ENCODE measurements at regions not wholly inside any gene's neighbourhood (a gene's known extent, or its start where the extent isn't known, plus 50 kb on each side); places are given as distances from the start of the nearest gene placed in this dataset.

DNA sequence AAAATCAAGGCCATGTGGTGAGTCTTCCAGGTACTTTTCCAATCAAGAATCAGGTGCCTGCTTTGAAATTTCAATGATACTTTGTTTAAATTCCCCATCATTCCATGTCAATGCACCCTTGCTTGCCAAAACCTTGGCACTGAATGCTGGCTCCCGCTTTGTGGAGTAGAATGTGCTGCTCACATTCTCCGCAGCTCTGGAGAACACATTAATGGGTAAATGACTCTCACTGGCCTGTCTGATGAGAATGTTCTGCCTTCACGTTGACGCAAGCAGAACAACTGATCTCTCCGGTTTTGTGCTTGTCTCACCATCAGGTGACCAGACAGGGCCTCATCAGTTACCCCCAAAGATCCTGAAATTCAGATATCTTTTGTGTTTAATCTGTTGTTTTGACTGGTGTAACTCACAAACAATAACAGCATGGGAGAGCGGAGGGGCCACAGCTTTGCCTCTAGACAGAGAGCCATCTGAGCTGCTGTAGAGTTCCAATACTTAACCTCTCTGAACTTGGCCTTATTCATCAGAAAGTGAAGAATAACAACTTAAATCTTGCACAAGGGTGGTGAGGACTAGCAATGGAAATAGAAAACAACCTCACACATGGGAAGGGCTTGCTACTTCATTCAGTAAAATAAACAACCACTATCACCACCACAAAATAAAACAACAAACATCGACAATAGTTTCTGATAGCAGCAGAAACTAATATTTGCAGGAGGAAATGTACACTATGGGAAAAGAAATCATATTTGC, 276.9 kb upstream of the IGFBP3 start:
- Histone ChIP-seq H3K9ac (ENCODE audit: low read depth, low read length, poor library complexity, severe bottlenecking) (no peak overlapping the region), H2AFZ (ENCODE audit: low read length) (no peak overlapping the region), H3K27me3 (ENCODE audit: insufficient read depth, low read length, poor library complexity, severe bottlenecking) (no peaks in the 10 kb centered on the region), H4K20me1 (ENCODE audit: insufficient read depth, low read length, poor library complexity, severe bottlenecking) (no peaks in the 10 kb centered on the region), H3K79me2 (ENCODE audit: insufficient read depth, low read length) (no peaks in the 10 kb centered on the region), H3K4me3 (ENCODE audit: low read length, poor library complexity, severe bottlenecking) (no peak overlapping the region), H3K4me1 (ENCODE audit: insufficient read depth, low read length, poor library complexity, severe bottlenecking) (no peaks in the 10 kb centered on the region), H3K9me2 (replicated peaks; ENCODE audit: low read depth, low read length) (no peaks in the 10 kb centered on the region), H3K4me2 (ENCODE audit: low read depth, low read length, poor library complexity, severe bottlenecking) (no peak overlapping the region), H3F3A (ENCODE audit: low read depth) (no peaks in the 10 kb centered on the region), H3K36me3 (ENCODE audit: insufficient read depth, low read length) (no peaks in the 10 kb centered on the region), H3K9me3 (ENCODE audit: insufficient read depth, low read depth, low read length) (no peaks in the 10 kb centered on the region)
- TF ChIP-seq EZH2phosphoT487 (IDR thresholded peaks at IDR 0.05; ENCODE audit: borderline replicate concordance) = no peak

GRCh38 chr7:46195934-46196333, 274.9 kb upstream of the IGFBP3 start:
- H3K27me3 ChIP-seq (ENCODE audit: insufficient read depth, low read length, poor library complexity, severe bottlenecking) = no peaks in the 10 kb centered on the region
- H3K4me1 ChIP-seq (ENCODE audit: insufficient read depth, low read length, poor library complexity, severe bottlenecking) = no peaks in the 10 kb centered on the region
- H3K9me2 ChIP-seq (replicated peaks; ENCODE audit: low read depth, low read length) = no peaks in the 10 kb centered on the region
- H3K9me3 ChIP-seq (ENCODE audit: insufficient read depth, low read depth, low read length) = no peaks in the 10 kb centered on the region
- TF ChIP-seq, protein P1, sequence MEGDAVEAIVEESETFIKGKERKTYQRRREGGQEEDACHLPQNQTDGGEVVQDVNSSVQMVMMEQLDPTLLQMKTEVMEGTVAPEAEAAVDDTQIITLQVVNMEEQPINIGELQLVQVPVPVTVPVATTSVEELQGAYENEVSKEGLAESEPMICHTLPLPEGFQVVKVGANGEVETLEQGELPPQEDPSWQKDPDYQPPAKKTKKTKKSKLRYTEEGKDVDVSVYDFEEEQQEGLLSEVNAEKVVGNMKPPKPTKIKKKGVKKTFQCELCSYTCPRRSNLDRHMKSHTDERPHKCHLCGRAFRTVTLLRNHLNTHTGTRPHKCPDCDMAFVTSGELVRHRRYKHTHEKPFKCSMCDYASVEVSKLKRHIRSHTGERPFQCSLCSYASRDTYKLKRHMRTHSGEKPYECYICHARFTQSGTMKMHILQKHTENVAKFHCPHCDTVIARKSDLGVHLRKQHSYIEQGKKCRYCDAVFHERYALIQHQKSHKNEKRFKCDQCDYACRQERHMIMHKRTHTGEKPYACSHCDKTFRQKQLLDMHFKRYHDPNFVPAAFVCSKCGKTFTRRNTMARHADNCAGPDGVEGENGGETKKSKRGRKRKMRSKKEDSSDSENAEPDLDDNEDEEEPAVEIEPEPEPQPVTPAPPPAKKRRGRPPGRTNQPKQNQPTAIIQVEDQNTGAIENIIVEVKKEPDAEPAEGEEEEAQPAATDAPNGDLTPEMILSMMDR (conservative IDR thresholded peaks at IDR 0.05; ENCODE audit: low read length) = no peak
- H4K20me1 ChIP-seq (ENCODE audit: insufficient read depth, low read length, poor library complexity, severe bottlenecking) = no peaks in the 10 kb centered on the region
- H3K4me2 ChIP-seq (ENCODE audit: low read depth, low read length, poor library complexity, severe bottlenecking) = no peak overlapping the region
- no peak overlapping the region for H2AFZ ChIP-seq (ENCODE audit: low read length)
- no peak overlapping the region for H3K4me3 ChIP-seq (ENCODE audit: low read length, poor library complexity, severe bottlenecking)
- no peaks in the 10 kb centered on the region for H3K79me2 ChIP-seq (ENCODE audit: insufficient read depth, low read length)
- H3K36me3 ChIP-seq (ENCODE audit: insufficient read depth, low read length) = no peaks in the 10 kb centered on the region
- H3F3A ChIP-seq (ENCODE audit: low read depth) = no peaks in the 10 kb centered on the region
- H3K9ac ChIP-seq (ENCODE audit: low read depth, low read length, poor library complexity, severe bottlenecking) = no peak overlapping the region

GRCh38 chr7:46192271-46192670, 271.2 kb upstream of the IGFBP3 start:
- H3K9me2 ChIP-seq (replicated peaks; ENCODE audit: low read depth, low read length) = no peaks in the 10 kb centered on the region
- no peaks in the 10 kb centered on the region for H3K4me1 ChIP-seq (ENCODE audit: insufficient read depth, low read length, poor library complexity, severe bottlenecking)
- H4K20me1 ChIP-seq (ENCODE audit: insufficient read depth, low read length, poor library complexity, severe bottlenecking) = no peaks in the 10 kb centered on the region
- no peak overlapping the region for H3K4me3 ChIP-seq (ENCODE audit: low read length, poor library complexity, severe bottlenecking)
- H3K27me3 ChIP-seq (ENCODE audit: insufficient read depth, low read length, poor library complexity, severe bottlenecking) = no peaks in the 10 kb centered on the region
- H3K4me2 ChIP-seq (ENCODE audit: low read depth, low read length, poor library complexity, severe bottlenecking) = no peak overlapping the region
- H3K9ac ChIP-seq (ENCODE audit: low read depth, low read length, poor library complexity, severe bottlenecking) = no peak overlapping the region
- H3F3A ChIP-seq (ENCODE audit: low read depth) = no peaks in the 10 kb centered on the region
- no peak overlapping the region for H2AFZ ChIP-seq (ENCODE audit: low read length)
- no peaks in the 10 kb centered on the region for H3K36me3 ChIP-seq (ENCODE audit: insufficient read depth, low read length)
- TF ChIP-seq EZH2phosphoT487 (IDR thresholded peaks at IDR 0.05; ENCODE audit: borderline replicate concordance) = no peak
- TF ChIP-seq, protein P1 (conservative IDR thresholded peaks at IDR 0.05; ENCODE audit: low read length) = no peak
- no peaks in the 10 kb centered on the region for H3K9me3 ChIP-seq (ENCODE audit: insufficient read depth, low read depth, low read length)
- H3K79me2 ChIP-seq (ENCODE audit: insufficient read depth, low read length) = no peaks in the 10 kb centered on the region

GRCh38 chr7:46191776-46192175, 270.7 kb upstream of the IGFBP3 start:
- no peaks in the 10 kb centered on the region for H3K79me2 ChIP-seq (ENCODE audit: insufficient read depth, low read length)
- H3K27me3 ChIP-seq (ENCODE audit: insufficient read depth, low read length, poor library complexity, severe bottlenecking) = no peaks in the 10 kb centered on the region
- no peak overlapping the region for H3K9ac ChIP-seq (ENCODE audit: low read depth, low read length, poor library complexity, severe bottlenecking)
- H2AFZ ChIP-seq (ENCODE audit: low read length) = no peak overlapping the region
- H4K20me1 ChIP-seq (ENCODE audit: insufficient read depth, low read length, poor library complexity, severe bottlenecking) = no peaks in the 10 kb centered on the region
- H3K4me1 ChIP-seq (ENCODE audit: insufficient read depth, low read length, poor library complexity, severe bottlenecking) = no peaks in the 10 kb centered on the region
- H3F3A ChIP-seq (ENCODE audit: low read depth) = no peaks in the 10 kb centered on the region
- no peaks in the 10 kb centered on the region for H3K9me2 ChIP-seq (replicated peaks; ENCODE audit: low read depth, low read length)
- no peaks in the 10 kb centered on the region for H3K9me3 ChIP-seq (ENCODE audit: insufficient read depth, low read depth, low read length)
- no peaks in the 10 kb centered on the region for H3K36me3 ChIP-seq (ENCODE audit: insufficient read depth, low read length)
- TF ChIP-seq EZH2phosphoT487 (IDR thresholded peaks at IDR 0.05; ENCODE audit: borderline replicate concordance) = no peak
- TF ChIP-seq, protein P1 (conservative IDR thresholded peaks at IDR 0.05; ENCODE audit: low read length) = no peak
- H3K4me2 ChIP-seq (ENCODE audit: low read depth, low read length, poor library complexity, severe bottlenecking) = no peak overlapping the region
- no peak overlapping the region for H3K4me3 ChIP-seq (ENCODE audit: low read length, poor library complexity, severe bottlenecking)
